ENCODE measurements at regions not wholly inside any gene's neighbourhood (a gene's known extent, or its start where the extent isn't known, plus 50 kb on each side); places are given as distances from the start of the nearest gene placed in this dataset.

- TF ChIP-seq CTCF (IDR thresholded peaks at IDR 0.05): no peak
- no peak for TF ChIP-seq ELF1 (IDR thresholded peaks at IDR 0.05)
- no peak for TF ChIP-seq POLR2AphosphoS5 (IDR thresholded peaks at IDR 0.05; ENCODE audit: low read depth, low read length)
- TF ChIP-seq JUND (IDR thresholded peaks at IDR 0.05): no peak
- no peak for TF ChIP-seq REST (IDR thresholded peaks at IDR 0.05; ENCODE audit: low read depth, low read length)
- no peak for TF ChIP-seq SIN3A (IDR thresholded peaks at IDR 0.05; ENCODE audit: borderline replicate concordance, low read depth, low read length)
- TF ChIP-seq RCOR1 (IDR thresholded peaks at IDR 0.05; ENCODE audit: low read length): no peak
- TF ChIP-seq YY1 (IDR thresholded peaks at IDR 0.05; ENCODE audit: low read depth): no peak
- TF ChIP-seq FOXJ3 (CRISPR knock-in tag; IDR thresholded peaks at IDR 0.05): no peak
- no peak for TF ChIP-seq RAD21 (IDR thresholded peaks at IDR 0.05; ENCODE audit: low read length)
- TF ChIP-seq MAX (IDR thresholded peaks at IDR 0.05; ENCODE audit: low read depth): no peak
- TF ChIP-seq FOXM1 (IDR thresholded peaks at IDR 0.05; ENCODE audit: low read depth): no peak
- TF ChIP-seq NRF1 (IDR thresholded peaks at IDR 0.05; ENCODE audit: low read depth, low read length): no peak
- TF ChIP-seq RFX5 (IDR thresholded peaks at IDR 0.05; ENCODE audit: low read length): no peak
Observed at GRCh38 chr3:168794427-168794826, 698.7 kb upstream of the GOLIM4 start.

Measured in SK-N-SH (cell line).